Fibroblast of skin of left biceps (primary cell): ENCODE measurements at regions not wholly inside any gene's neighbourhood (a gene's known extent, or its start where the extent isn't known, plus 50 kb on each side); places are given as distances from the start of the nearest gene placed in this dataset.

Experiments used
- DNase-seq, 2 experiments: peaks; one replicate each; pipeline ENCODE4 v3.0.0-alpha.2; 2013; ENCODE audit warnings: low read depth in 2 of 2

- no peak for DNase-seq
Observed at GRCh38 chr13:104872153-104872552, 1663.3 kb downstream of the EFNB2 start.

GRCh38 chr13:104871456-104871855 lies 1664.0 kb downstream of the EFNB2 start:
- no peak for DNase-seq

- peak; percentile 8 to 9 for DNase-seq
Observed at GRCh38 chr13:104869501-104869900, 1666.0 kb downstream of the EFNB2 start.

- DNase-seq: no peak
Observed at GRCh38 chr13:104868806-104869205, 1666.7 kb downstream of the EFNB2 start.

- no peak for DNase-seq
Observed at GRCh38 chr13:104855581-104855980, 1679.9 kb downstream of the EFNB2 start.

GRCh38 chr13:104854698-104855097 lies 1680.8 kb downstream of the EFNB2 start:
- no peak for DNase-seq

GRCh38 chr13:104854007-104854406 lies 1681.5 kb downstream of the EFNB2 start:
- no peak for DNase-seq

GRCh38 chr13:104847922-104848321 lies 1687.5 kb downstream of the EFNB2 start:
- DNase-seq: no peak

GRCh38 chr13:104843401-104843800 lies 1692.1 kb downstream of the EFNB2 start:
- no peak for DNase-seq

- DNase-seq: no peak
Observed at GRCh38 chr13:104841110-104841509, 1694.4 kb downstream of the EFNB2 start.

GRCh38 chr13:104837756-104838155 lies 1697.7 kb downstream of the EFNB2 start:
- no peak for DNase-seq

- DNase-seq: no peak
Observed at GRCh38 chr13:104833221-104833620, 1702.2 kb downstream of the EFNB2 start.

- DNase-seq: no peak
Observed at GRCh38 chr13:104832231-104832630, 1703.2 kb downstream of the EFNB2 start.

- no peak for DNase-seq
Observed at GRCh38 chr13:104831831-104832230, 1703.6 kb downstream of the EFNB2 start.

GRCh38 chr13:104823709-104824108 lies 1711.8 kb downstream of the EFNB2 start:
- no peak for DNase-seq

GRCh38 chr13:104823071-104823470 lies 1712.4 kb downstream of the EFNB2 start:
- DNase-seq: no peak

GRCh38 chr13:104817271-104817670 lies 1718.2 kb downstream of the EFNB2 start:
- DNase-seq: no peak

GRCh38 chr13:104816726-104817125 lies 1718.7 kb downstream of the EFNB2 start:
- no peak for DNase-seq

- no peak for DNase-seq
Observed at GRCh38 chr13:104810242-104810641, 1725.2 kb downstream of the EFNB2 start.

GRCh38 chr13:104809483-104809882 lies 1726.0 kb downstream of the EFNB2 start:
- DNase-seq: no peak

GRCh38 chr13:104805346-104805745 lies 1730.1 kb downstream of the EFNB2 start:
- no peak for DNase-seq

- DNase-seq: no peak
Observed at GRCh38 chr13:104799152-104799551, 1732.9 kb upstream of the SLC10A2 start.

GRCh38 chr13:104798486-104798885 lies 1732.3 kb upstream of the SLC10A2 start:
- no peak for DNase-seq

GRCh38 chr13:104796581-104796980 lies 1730.4 kb upstream of the SLC10A2 start:
- no peak for DNase-seq

GRCh38 chr13:104785952-104786351 lies 1719.7 kb upstream of the SLC10A2 start:
- no peak for DNase-seq
